HG02981 (cell line): ENCODE measurements at regions not wholly inside any gene's neighbourhood (a gene's known extent, or its start where the extent isn't known, plus 50 kb on each side); places are given as distances from the start of the nearest gene placed in this dataset.
"Not testable (repeated sequence)": the region's sequence is repeated elsewhere in the genome, so short reads cannot be mapped to it uniquely, and the experiment has no call there.

ENCODE experiments used
- ATAC-seq: cut with Tn5 transposase; IDR thresholded peaks from one replicate; pipeline ENCODE4 v1.9.1; 2021; ENCODE audit warnings: mild to moderate bottlenecking, moderate library complexity; ENCODE audit not compliant: unreplicated experiment

- no peak for ATAC-seq
These were observed 105.4 kb upstream of the VANGL1 start for GRCh38 chr1:115536279-115536816.

- no peak for ATAC-seq
These were observed 107.7 kb upstream of the VANGL1 start for GRCh38 chr1:115534106-115534505.

- ATAC-seq, result no peak
These were observed 110.0 kb upstream of the VANGL1 start for GRCh38 chr1:115531631-115532264.

- no peak for ATAC-seq
These were observed 111.4 kb upstream of the VANGL1 start for GRCh38 chr1:115530407-115530806.

- ATAC-seq, result no peak
These were observed 112.4 kb upstream of the VANGL1 start for GRCh38 chr1:115529216-115529897.

- not testable (repeated sequence) for ATAC-seq
These were observed 113.4 kb upstream of the VANGL1 start for GRCh38 chr1:115528336-115528735.

- ATAC-seq, result no peak
These were observed 114.0 kb upstream of the VANGL1 start for GRCh38 chr1:115527746-115528145.

- no peak for ATAC-seq
These were observed 114.9 kb upstream of the VANGL1 start for GRCh38 chr1:115526900-115527299.

GRCh38 chr1:115524236-115524635, 117.5 kb upstream of the VANGL1 start:
- ATAC-seq, result no peak

- no peak for ATAC-seq
These were observed 119.4 kb upstream of the VANGL1 start for GRCh38 chr1:115522386-115522785.

- ATAC-seq, result no peak
These were observed 126.5 kb upstream of the VANGL1 start for GRCh38 chr1:115515270-115515669.

- not testable (repeated sequence) for ATAC-seq
These were observed 131.5 kb upstream of the VANGL1 start for GRCh38 chr1:115510226-115510625.

- no peak for ATAC-seq
These were observed 133.9 kb upstream of the VANGL1 start for GRCh38 chr1:115507901-115508300.

GRCh38 chr1:115506924-115507589, 134.7 kb upstream of the VANGL1 start:
- no peak for ATAC-seq

- ATAC-seq, result no peak
These were observed 135.3 kb upstream of the VANGL1 start for GRCh38 chr1:115506518-115506917.

GRCh38 chr1:115505148-115505571, 136.6 kb upstream of the VANGL1 start:
- ATAC-seq, result no peak

GRCh38 chr1:115502183-115502582, 139.6 kb upstream of the VANGL1 start:
- ATAC-seq, result not testable (repeated sequence)

- no peak for ATAC-seq
These were observed 140.3 kb upstream of the VANGL1 start for GRCh38 chr1:115501476-115501875.

GRCh38 chr1:115499253-115499652, 142.5 kb upstream of the VANGL1 start:
- ATAC-seq, result no peak

- ATAC-seq, result no peak
These were observed 144.8 kb upstream of the VANGL1 start for GRCh38 chr1:115496904-115497527.

- ATAC-seq, result no peak
These were observed 146.1 kb upstream of the VANGL1 start for GRCh38 chr1:115495625-115496024.
